ENCODE measurements at regions not wholly inside any gene's neighbourhood (a gene's known extent, or its start where the extent isn't known, plus 50 kb on each side); places are given as distances from the start of the nearest gene placed in this dataset.

DNA sequence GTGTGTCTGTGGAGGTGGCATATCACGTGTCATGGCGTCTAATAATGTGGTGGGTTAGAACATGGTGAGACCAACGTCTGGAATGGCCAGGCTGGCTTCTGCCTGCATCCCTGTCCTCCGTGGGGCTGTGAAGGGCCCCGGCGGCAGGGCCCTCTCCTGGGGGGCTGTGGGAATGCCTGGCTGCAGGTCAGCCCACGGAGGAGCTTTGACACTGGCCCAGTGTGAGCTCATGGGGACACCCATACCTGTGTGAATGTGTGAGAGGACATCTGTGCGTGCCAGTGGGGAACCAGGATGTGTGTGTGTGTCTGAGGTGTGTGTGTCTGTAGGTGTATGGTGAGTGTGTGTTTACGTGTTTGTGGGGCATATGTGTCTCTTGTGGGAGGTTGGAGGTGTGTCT is 300.1 kb downstream of the TEX29 start:
- Histone ChIP-seq H3F3A (ENCODE audit: insufficient read depth, low read length, poor library complexity, severe bottlenecking) (no peaks in the 10 kb centered on the region), H3K9me2 (ENCODE audit: insufficient read depth, low read length) (no peaks in the 10 kb centered on the region), H4K20me1 (ENCODE audit: insufficient read depth) (no peaks in the 10 kb centered on the region), H3K27ac (ENCODE audit: low read length) (no peak overlapping the region), H3K36me3 (ENCODE audit: insufficient read depth, low read length) (no peaks in the 10 kb centered on the region), H3K4me2 (ENCODE audit: low read length) (no peak overlapping the region), H3K9me3 (ENCODE audit: low read length) (no peaks in the 10 kb centered on the region), H3K79me2 (replicated peaks; ENCODE audit: insufficient read depth, low read length) (no peaks in the 10 kb centered on the region), H3K27me3 (ENCODE audit: insufficient read depth, low read depth, low read length) (no peaks in the 10 kb centered on the region), H3K9ac (ENCODE audit: low read length) (no peak overlapping the region), H3K4me3 (ENCODE audit: low read length) (no peak overlapping the region), H2AFZ (ENCODE audit: low read depth, low read length) (no peak overlapping the region)
- no peak for TF ChIP-seq TAF1 (IDR thresholded peaks at IDR 0.05; ENCODE audit: low read depth)
- TF ChIP-seq POLR2AphosphoS5 (IDR thresholded peaks at IDR 0.05), result no peak
- TF ChIP-seq, protein P1, sequence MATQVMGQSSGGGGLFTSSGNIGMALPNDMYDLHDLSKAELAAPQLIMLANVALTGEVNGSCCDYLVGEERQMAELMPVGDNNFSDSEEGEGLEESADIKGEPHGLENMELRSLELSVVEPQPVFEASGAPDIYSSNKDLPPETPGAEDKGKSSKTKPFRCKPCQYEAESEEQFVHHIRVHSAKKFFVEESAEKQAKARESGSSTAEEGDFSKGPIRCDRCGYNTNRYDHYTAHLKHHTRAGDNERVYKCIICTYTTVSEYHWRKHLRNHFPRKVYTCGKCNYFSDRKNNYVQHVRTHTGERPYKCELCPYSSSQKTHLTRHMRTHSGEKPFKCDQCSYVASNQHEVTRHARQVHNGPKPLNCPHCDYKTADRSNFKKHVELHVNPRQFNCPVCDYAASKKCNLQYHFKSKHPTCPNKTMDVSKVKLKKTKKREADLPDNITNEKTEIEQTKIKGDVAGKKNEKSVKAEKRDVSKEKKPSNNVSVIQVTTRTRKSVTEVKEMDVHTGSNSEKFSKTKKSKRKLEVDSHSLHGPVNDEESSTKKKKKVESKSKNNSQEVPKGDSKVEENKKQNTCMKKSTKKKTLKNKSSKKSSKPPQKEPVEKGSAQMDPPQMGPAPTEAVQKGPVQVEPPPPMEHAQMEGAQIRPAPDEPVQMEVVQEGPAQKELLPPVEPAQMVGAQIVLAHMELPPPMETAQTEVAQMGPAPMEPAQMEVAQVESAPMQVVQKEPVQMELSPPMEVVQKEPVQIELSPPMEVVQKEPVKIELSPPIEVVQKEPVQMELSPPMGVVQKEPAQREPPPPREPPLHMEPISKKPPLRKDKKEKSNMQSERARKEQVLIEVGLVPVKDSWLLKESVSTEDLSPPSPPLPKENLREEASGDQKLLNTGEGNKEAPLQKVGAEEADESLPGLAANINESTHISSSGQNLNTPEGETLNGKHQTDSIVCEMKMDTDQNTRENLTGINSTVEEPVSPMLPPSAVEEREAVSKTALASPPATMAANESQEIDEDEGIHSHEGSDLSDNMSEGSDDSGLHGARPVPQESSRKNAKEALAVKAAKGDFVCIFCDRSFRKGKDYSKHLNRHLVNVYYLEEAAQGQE (IDR thresholded peaks at IDR 0.05; ENCODE audit: borderline replicate concordance), result no peak
- TF ChIP-seq, protein P2, sequence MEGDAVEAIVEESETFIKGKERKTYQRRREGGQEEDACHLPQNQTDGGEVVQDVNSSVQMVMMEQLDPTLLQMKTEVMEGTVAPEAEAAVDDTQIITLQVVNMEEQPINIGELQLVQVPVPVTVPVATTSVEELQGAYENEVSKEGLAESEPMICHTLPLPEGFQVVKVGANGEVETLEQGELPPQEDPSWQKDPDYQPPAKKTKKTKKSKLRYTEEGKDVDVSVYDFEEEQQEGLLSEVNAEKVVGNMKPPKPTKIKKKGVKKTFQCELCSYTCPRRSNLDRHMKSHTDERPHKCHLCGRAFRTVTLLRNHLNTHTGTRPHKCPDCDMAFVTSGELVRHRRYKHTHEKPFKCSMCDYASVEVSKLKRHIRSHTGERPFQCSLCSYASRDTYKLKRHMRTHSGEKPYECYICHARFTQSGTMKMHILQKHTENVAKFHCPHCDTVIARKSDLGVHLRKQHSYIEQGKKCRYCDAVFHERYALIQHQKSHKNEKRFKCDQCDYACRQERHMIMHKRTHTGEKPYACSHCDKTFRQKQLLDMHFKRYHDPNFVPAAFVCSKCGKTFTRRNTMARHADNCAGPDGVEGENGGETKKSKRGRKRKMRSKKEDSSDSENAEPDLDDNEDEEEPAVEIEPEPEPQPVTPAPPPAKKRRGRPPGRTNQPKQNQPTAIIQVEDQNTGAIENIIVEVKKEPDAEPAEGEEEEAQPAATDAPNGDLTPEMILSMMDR (IDR thresholded peaks at IDR 0.05; ENCODE audit: poor library complexity, severe bottlenecking), result no peak
- TF ChIP-seq EP300 (conservative IDR thresholded peaks at IDR 0.05; ENCODE audit: poor library complexity, severe bottlenecking), result no peak
- TF ChIP-seq RAD21 (conservative IDR thresholded peaks at IDR 0.05), result no peak
- TF ChIP-seq MXI1 (conservative IDR thresholded peaks at IDR 0.05; ENCODE audit: poor library complexity, severe bottlenecking), result no peak
- no peak for TF ChIP-seq EZH2 (IDR thresholded peaks at IDR 0.05; ENCODE audit: borderline replicate concordance, insufficient read depth, low read length, poor library complexity, severe bottlenecking)
- no peak for TF ChIP-seq SMC3 (conservative IDR thresholded peaks at IDR 0.05; ENCODE audit: poor library complexity)

DNA sequence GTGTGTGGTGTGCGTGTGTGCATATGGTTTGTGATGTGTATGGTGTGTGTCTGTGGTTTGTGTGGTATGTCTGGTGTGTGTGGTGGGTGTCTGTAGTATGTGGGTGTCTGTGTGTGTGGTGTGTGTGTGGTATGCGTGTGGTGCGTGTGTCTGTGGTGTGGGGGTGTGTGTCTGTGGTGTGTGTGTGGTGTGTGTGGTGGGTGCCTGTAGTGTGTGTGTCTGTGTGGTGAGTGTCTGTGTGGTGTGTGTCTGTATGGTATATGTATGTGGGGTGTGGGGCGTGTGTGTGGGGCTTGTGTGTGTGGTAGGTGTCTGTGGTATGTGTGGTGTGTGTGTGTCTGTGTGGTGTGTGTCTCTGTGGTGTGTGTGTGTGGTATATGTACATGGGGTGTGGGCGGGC is 300.7 kb downstream of the TEX29 start:
- no peak overlapping the region for H3K4me3 ChIP-seq (ENCODE audit: low read length)
- no peak overlapping the region for H2AFZ ChIP-seq (ENCODE audit: low read depth, low read length)
- H3F3A ChIP-seq (ENCODE audit: insufficient read depth, low read length, poor library complexity, severe bottlenecking), result no peaks in the 10 kb centered on the region
- no peaks in the 10 kb centered on the region for H3K9me2 ChIP-seq (ENCODE audit: insufficient read depth, low read length)
- H3K27ac ChIP-seq (ENCODE audit: low read length), result no peak overlapping the region
- TF ChIP-seq RAD21 (conservative IDR thresholded peaks at IDR 0.05) (no peak), EZH2 (IDR thresholded peaks at IDR 0.05; ENCODE audit: borderline replicate concordance, insufficient read depth, low read length, poor library complexity, severe bottlenecking) (no peak), POLR2AphosphoS5 (IDR thresholded peaks at IDR 0.05) (no peak)
- TF ChIP-seq, protein P2 (IDR thresholded peaks at IDR 0.05; ENCODE audit: poor library complexity, severe bottlenecking), result no peak
- no peaks in the 10 kb centered on the region for H4K20me1 ChIP-seq (ENCODE audit: insufficient read depth)
- H3K9me3 ChIP-seq (ENCODE audit: low read length), result no peaks in the 10 kb centered on the region
- H3K36me3 ChIP-seq (ENCODE audit: insufficient read depth, low read length), result no peaks in the 10 kb centered on the region
- no peak overlapping the region for H3K4me2 ChIP-seq (ENCODE audit: low read length)
- no peaks in the 10 kb centered on the region for H3K79me2 ChIP-seq (replicated peaks; ENCODE audit: insufficient read depth, low read length)
- no peaks in the 10 kb centered on the region for H3K27me3 ChIP-seq (ENCODE audit: insufficient read depth, low read depth, low read length)
- H3K9ac ChIP-seq (ENCODE audit: low read length), result no peak overlapping the region
